Activated naive CD8-positive, alpha-beta T cell treated with anti-CD3 and anti-CD28 coated beads, Interleukin-2, amount 50 U/mL, for 24 hours (primary cell): ENCODE measurements at regions not wholly inside any gene's neighbourhood (a gene's known extent, or its start where the extent isn't known, plus 50 kb on each side); places are given as distances from the start of the nearest gene placed in this dataset.
"Not testable (repeated sequence)": the region's sequence is repeated elsewhere in the genome, so short reads cannot be mapped to it uniquely, and the experiment has no call there.

Experiments used
- ATAC-seq: fragments of 150-1000 bp; cut with Tn5 transposase; one replicate; pipeline ENCODE4 v1.10.0; 2021
- DNase-seq: peaks from one replicate; pipeline ENCODE4 v3.0.0; 2021
- H3K27ac Mint-ChIP-seq: one replicate; pipeline ENCODE4 v1.8.0; 2021; ENCODE audit warnings: mild to moderate bottlenecking, mixed read lengths
- H3K27me3 Mint-ChIP-seq: one replicate; pipeline ENCODE4 v1.8.0; 2021; ENCODE audit warnings: mixed read lengths
- H3K36me3 Mint-ChIP-seq: one replicate; pipeline ENCODE4 v1.8.0; 2021; ENCODE audit warnings: low read depth, mixed read lengths
- H3K4me1 Mint-ChIP-seq: one replicate; pipeline ENCODE4 v1.8.0; 2021; ENCODE audit warnings: mixed read lengths
- H3K4me3 Mint-ChIP-seq: one replicate; pipeline ENCODE4 v1.8.0; 2021; ENCODE audit warnings: mild to moderate bottlenecking, moderate library complexity, mixed read lengths
- H3K9me3 Mint-ChIP-seq: one replicate; pipeline ENCODE4 v1.8.0; 2021; ENCODE audit warnings: mixed read lengths

- H3K27ac Mint-ChIP-seq: no peak overlapping the region
- no peaks in the 10 kb centered on the region for H3K4me1 Mint-ChIP-seq
- ATAC-seq (no peak), DNase-seq (no peak)
- no peaks in the 10 kb centered on the region for H3K27me3 Mint-ChIP-seq
- no peak overlapping the region for H3K4me3 Mint-ChIP-seq
- no peaks in the 10 kb centered on the region for H3K9me3 Mint-ChIP-seq
- no peaks in the 10 kb centered on the region for H3K36me3 Mint-ChIP-seq
Observed at GRCh38 chr5:99773290-99773689, 761.9 kb upstream of the FAM174A start.

DNA sequence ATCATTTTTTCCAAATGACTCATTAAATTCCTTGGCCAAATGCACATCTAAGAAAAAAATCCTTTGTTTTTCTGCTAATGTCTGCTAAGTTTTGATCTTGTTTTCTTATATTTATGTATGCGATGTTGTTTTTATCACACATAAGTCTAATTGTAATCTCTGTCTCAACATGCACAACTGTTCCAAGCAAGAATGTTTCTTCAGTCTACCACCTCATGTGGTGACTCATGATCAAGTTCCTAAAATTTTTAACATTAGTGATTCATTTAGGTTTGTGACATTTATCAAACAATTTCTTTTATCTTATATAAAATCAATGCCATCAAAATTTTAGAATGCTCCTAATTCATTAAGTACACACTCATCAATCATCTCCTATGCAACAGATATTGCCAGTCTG lies 763.9 kb upstream of the FAM174A start:
- Mint-ChIP-seq H3K27me3 (no peaks in the 10 kb centered on the region), H3K4me3 (no peak overlapping the region), H3K4me1 (no peaks in the 10 kb centered on the region), H3K9me3 (no peaks in the 10 kb centered on the region), H3K36me3 (no peaks in the 10 kb centered on the region), H3K27ac (no peak overlapping the region)
- ATAC-seq: no peak
- no peak for DNase-seq

GRCh38 chr5:99765011-99765410 lies 770.2 kb upstream of the FAM174A start:
- Mint-ChIP-seq H3K36me3 (no peaks in the 10 kb centered on the region), H3K4me1 (no peaks in the 10 kb centered on the region), H3K9me3 (no peaks in the 10 kb centered on the region), H3K4me3 (no peak overlapping the region), H3K27me3 (no peaks in the 10 kb centered on the region), H3K27ac (no peak overlapping the region)
- no peak for ATAC-seq
- DNase-seq: no peak

DNA sequence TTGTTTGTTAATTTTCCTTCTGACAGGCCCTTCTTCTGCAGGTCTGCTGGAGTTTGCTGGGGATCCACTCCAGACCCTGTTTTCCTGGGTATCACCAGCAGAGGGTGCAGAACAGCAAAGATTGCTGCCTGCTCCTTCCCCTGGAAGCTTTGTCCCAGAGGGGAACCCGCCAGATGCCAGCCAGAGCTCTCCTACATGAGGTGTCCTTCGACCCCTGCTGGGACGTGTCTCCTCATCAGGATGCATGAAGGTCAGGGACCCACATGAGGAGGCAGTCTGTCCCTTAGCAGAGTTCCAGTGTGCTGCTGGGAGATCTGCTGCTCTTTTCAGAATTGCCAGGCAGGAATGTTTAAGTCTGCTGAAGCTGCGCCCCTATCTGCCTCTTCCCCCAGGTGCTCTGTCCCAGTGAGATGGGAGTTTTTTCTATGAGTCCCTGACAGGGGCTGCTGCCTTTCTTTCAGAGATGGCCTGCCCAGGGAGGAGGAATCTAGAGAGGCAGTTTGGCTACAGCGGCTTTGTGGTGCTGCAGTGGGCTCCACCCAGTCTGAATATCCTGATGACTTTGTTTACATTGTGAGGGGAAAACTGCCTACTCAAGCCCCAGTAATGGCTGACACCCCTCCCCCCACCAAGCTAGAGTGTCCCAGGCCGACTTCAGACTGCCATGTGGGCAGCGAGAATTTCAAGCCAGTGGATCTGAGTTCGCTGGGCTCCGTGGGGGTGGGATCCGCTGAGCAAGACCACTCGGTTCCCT lies 772.0 kb upstream of the FAM174A start:
- H3K27ac Mint-ChIP-seq: no peak overlapping the region
- H3K9me3 Mint-ChIP-seq: no peaks in the 10 kb centered on the region
- ATAC-seq (no peak), DNase-seq (no peak)
- H3K4me1 Mint-ChIP-seq: no peaks in the 10 kb centered on the region
- H3K27me3 Mint-ChIP-seq: no peaks in the 10 kb centered on the region
- H3K4me3 Mint-ChIP-seq: no peak overlapping the region
- H3K36me3 Mint-ChIP-seq: no peaks in the 10 kb centered on the region

- Mint-ChIP-seq H3K4me1 (no peaks in the 10 kb centered on the region), H3K27ac (no peak overlapping the region)
Observed at GRCh38 chr5:99747342-99747741, 787.8 kb upstream of the FAM174A start.

DNA sequence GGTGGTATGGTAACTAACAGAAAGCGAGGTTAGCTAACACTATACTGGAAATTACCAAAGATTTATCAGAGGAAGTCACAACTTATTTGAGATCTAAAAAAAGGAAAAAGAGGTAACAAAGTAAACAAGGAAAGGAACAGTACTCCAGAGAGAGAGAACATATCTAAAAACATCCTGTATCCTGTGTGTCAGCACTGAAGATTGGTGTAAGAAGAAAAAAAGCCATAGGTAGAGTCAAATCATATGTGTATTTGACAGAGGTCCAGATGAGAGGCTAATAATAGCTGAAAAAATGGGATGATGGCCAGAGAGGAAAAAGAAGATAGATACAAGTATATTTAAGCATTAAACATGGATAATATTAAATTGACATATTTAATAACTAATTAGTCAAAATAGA lies 802.0 kb upstream of the FAM174A start:
- not testable (repeated sequence) for H3K4me1 Mint-ChIP-seq, H3K4me3 Mint-ChIP-seq, H3K27ac Mint-ChIP-seq, ATAC-seq, H3K9me3 Mint-ChIP-seq, H3K27me3 Mint-ChIP-seq, DNase-seq, H3K36me3 Mint-ChIP-seq

More at GRCh38 chr5:99747342-99747741, 787.8 kb upstream of the FAM174A start:
- Mint-ChIP-seq H3K36me3 (no peaks in the 10 kb centered on the region), H3K27me3 (no peaks in the 10 kb centered on the region), H3K4me3 (no peak overlapping the region), H3K9me3 (peaks cover 8% of the 10 kb centered on the region)
- no peak for ATAC-seq
- no peak for DNase-seq

- not testable (repeated sequence) for ATAC-seq, H3K4me3 Mint-ChIP-seq, H3K9me3 Mint-ChIP-seq, H3K27me3 Mint-ChIP-seq, H3K4me1 Mint-ChIP-seq, DNase-seq, H3K27ac Mint-ChIP-seq, H3K36me3 Mint-ChIP-seq
Observed at GRCh38 chr5:99730653-99731052, 801.8 kb upstream of the CHD1 start.

GRCh38 chr5:99724732-99725290 lies 796.0 kb upstream of the CHD1 start:
- DNase-seq (no peak), ATAC-seq (no peak)
- Mint-ChIP-seq H3K9me3 (no peaks in the 10 kb centered on the region), H3K4me1 (no peaks in the 10 kb centered on the region), H3K27me3 (no peaks in the 10 kb centered on the region), H3K4me3 (no peak overlapping the region), H3K27ac (no peak overlapping the region), H3K36me3 (no peaks in the 10 kb centered on the region)

DNA sequence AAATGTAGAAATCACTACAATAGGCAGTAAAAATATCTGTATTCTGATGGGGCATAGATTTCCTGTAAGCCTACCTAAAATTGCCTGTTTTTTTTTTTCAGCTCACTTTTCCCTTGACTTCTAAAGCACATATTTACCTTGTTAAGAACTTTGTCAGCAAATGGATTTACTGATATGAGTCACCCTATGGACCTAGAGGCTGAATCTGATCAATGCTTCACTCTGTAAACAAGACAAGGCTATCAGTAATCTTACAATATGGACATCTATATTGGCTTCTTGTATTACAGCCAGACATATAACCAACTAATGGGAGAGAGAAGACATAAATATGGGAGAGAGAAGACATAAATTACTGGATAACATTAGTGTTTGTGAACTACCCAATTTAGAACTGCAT lies 792.7 kb upstream of the CHD1 start:
- no peaks in the 10 kb centered on the region for H3K36me3 Mint-ChIP-seq
- H3K27me3 Mint-ChIP-seq: no peaks in the 10 kb centered on the region
- no peak overlapping the region for H3K27ac Mint-ChIP-seq
- H3K9me3 Mint-ChIP-seq: no peaks in the 10 kb centered on the region
- no peaks in the 10 kb centered on the region for H3K4me1 Mint-ChIP-seq
- DNase-seq: no peak
- no peak for ATAC-seq
- no peak overlapping the region for H3K4me3 Mint-ChIP-seq

- ATAC-seq (no peak), DNase-seq (no peak)
- H3K4me1 Mint-ChIP-seq: no peaks in the 10 kb centered on the region
- no peaks in the 10 kb centered on the region for H3K36me3 Mint-ChIP-seq
- no peaks in the 10 kb centered on the region for H3K27me3 Mint-ChIP-seq
- H3K27ac Mint-ChIP-seq: no peak overlapping the region
- H3K4me3 Mint-ChIP-seq: no peak overlapping the region
- no peaks in the 10 kb centered on the region for H3K9me3 Mint-ChIP-seq
Observed at GRCh38 chr5:99715921-99716320, 787.1 kb upstream of the CHD1 start.

- no peaks in the 10 kb centered on the region for H3K4me1 Mint-ChIP-seq
- DNase-seq: no peak
- no peaks in the 10 kb centered on the region for H3K9me3 Mint-ChIP-seq
- no peak overlapping the region for H3K27ac Mint-ChIP-seq
- no peak overlapping the region for H3K4me3 Mint-ChIP-seq
- H3K36me3 Mint-ChIP-seq: no peaks in the 10 kb centered on the region
- no peak for ATAC-seq
- no peaks in the 10 kb centered on the region for H3K27me3 Mint-ChIP-seq
Observed at GRCh38 chr5:99706160-99706559, 777.4 kb upstream of the CHD1 start.

- Mint-ChIP-seq H3K27ac (no peak overlapping the region), H3K4me1 (no peaks in the 10 kb centered on the region), H3K36me3 (no peaks in the 10 kb centered on the region), H3K9me3 (no peaks in the 10 kb centered on the region), H3K4me3 (no peak overlapping the region), H3K27me3 (no peaks in the 10 kb centered on the region)
- DNase-seq: no peak
- ATAC-seq: no peak
Observed at GRCh38 chr5:99702565-99702964, 773.8 kb upstream of the CHD1 start.

DNA sequence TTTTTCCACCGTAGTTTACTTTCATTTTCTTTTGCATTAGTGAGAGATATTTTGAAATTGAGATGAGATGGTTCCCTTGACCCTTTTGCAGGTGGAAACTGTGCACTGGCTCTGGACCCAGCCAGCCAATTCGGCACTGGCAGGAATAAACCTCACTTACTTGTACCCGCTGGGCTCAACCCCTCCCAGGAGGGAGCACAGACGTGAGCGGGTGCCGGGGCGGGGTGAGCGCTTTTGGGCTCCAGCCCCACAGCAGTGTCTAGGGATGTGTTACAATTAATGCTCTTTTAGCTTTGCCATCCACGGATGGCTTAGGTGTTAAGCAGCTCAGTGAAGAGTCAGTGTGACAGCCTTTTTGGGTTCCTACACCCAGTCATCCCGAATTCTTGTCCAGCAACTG lies 766.1 kb upstream of the CHD1 start:
- no peaks in the 10 kb centered on the region for H3K4me1 Mint-ChIP-seq
- H3K4me3 Mint-ChIP-seq: no peak overlapping the region
- no peak overlapping the region for H3K27ac Mint-ChIP-seq
- H3K27me3 Mint-ChIP-seq: no peaks in the 10 kb centered on the region
- ATAC-seq (no peak), DNase-seq (no peak)
- no peaks in the 10 kb centered on the region for H3K9me3 Mint-ChIP-seq
- H3K36me3 Mint-ChIP-seq: no peaks in the 10 kb centered on the region

GRCh38 chr5:99686538-99686937 lies 757.7 kb upstream of the CHD1 start:
- ATAC-seq: no peak
- peaks cover 7% of the 10 kb centered on the region for H3K9me3 Mint-ChIP-seq

GRCh38 chr5:99675974-99676373 lies 747.2 kb upstream of the CHD1 start:
- no peak overlapping the region for H3K4me3 Mint-ChIP-seq
- no peaks in the 10 kb centered on the region for H3K4me1 Mint-ChIP-seq
- H3K9me3 Mint-ChIP-seq: no peaks in the 10 kb centered on the region
- H3K36me3 Mint-ChIP-seq: no peaks in the 10 kb centered on the region
- no peak for ATAC-seq
- no peaks in the 10 kb centered on the region for H3K27me3 Mint-ChIP-seq
- H3K27ac Mint-ChIP-seq: no peak overlapping the region
- no peak for DNase-seq

More at GRCh38 chr5:99686538-99686937, 757.7 kb upstream of the CHD1 start:
- H3K27ac Mint-ChIP-seq: no peak overlapping the region
- no peaks in the 10 kb centered on the region for H3K36me3 Mint-ChIP-seq
- DNase-seq: no peak
- no peak overlapping the region for H3K4me3 Mint-ChIP-seq
- no peaks in the 10 kb centered on the region for H3K4me1 Mint-ChIP-seq
- H3K27me3 Mint-ChIP-seq: no peaks in the 10 kb centered on the region

DNA sequence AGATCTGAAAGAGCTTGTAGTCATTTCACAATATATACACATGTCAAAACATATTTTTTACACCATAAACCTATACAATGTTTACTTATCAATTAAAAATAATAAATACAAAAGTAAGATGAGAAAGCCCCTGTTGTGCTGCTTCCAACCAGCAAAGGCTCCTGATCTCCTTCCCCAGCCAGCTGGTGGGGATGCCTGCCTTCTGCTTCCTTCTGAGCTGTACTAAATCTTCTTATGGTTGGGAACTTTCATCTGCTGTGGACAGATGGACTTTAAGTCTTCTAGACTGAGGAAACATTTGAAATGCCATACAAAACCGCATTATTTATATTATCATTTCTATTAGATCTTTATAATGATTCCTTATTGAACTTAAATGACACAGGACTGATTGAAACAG lies 745.3 kb upstream of the CHD1 start:
- Mint-ChIP-seq H3K27me3 (no peaks in the 10 kb centered on the region), H3K4me1 (no peaks in the 10 kb centered on the region), H3K9me3 (no peaks in the 10 kb centered on the region)

More for the DNA sequence above, 745.3 kb upstream of the CHD1 start:
- ATAC-seq (no peak), DNase-seq (no peak)
- H3K36me3 Mint-ChIP-seq: no peaks in the 10 kb centered on the region
- no peak overlapping the region for H3K4me3 Mint-ChIP-seq
- H3K27ac Mint-ChIP-seq: no peak overlapping the region
